Activated T-helper 17 cell treated with anti-CD3 and anti-CD28 coated beads, Interleukin-2, amount 50 U/mL, for 72 hours (primary cell): ENCODE measurements at regions not wholly inside any gene's neighbourhood (a gene's known extent, or its start where the extent isn't known, plus 50 kb on each side); places are given as distances from the start of the nearest gene placed in this dataset.
"Not testable (repeated sequence)": the region's sequence is repeated elsewhere in the genome, so short reads cannot be mapped to it uniquely, and the experiment has no call there.

Source experiments
- ATAC-seq: fragments of 150-1000 bp; cut with Tn5 transposase; replicated peaks from 2 replicates; pipeline ENCODE4 v1.10.0; 2021; ENCODE audit warnings: mild to moderate bottlenecking, moderate library complexity
- H3K27ac Mint-ChIP-seq: one replicate; pipeline ENCODE4 v1.8.0; 2022; ENCODE audit warnings: mixed read lengths
- H3K27me3 Mint-ChIP-seq: one replicate; pipeline ENCODE4 v1.8.0; 2022; ENCODE audit warnings: mixed read lengths
- H3K36me3 Mint-ChIP-seq: one replicate; pipeline ENCODE4 v1.8.0; 2022; ENCODE audit warnings: low read depth, mild to moderate bottlenecking, mixed read lengths
- H3K4me1 Mint-ChIP-seq: one replicate; pipeline ENCODE4 v1.8.0; 2022; ENCODE audit warnings: mixed read lengths
- H3K4me3 Mint-ChIP-seq: one replicate; pipeline ENCODE4 v1.8.0; 2022; ENCODE audit warnings: mild to moderate bottlenecking, mixed read lengths
- H3K9me3 Mint-ChIP-seq: one replicate; pipeline ENCODE4 v1.8.0; 2022; ENCODE audit warnings: mixed read lengths

DNA sequence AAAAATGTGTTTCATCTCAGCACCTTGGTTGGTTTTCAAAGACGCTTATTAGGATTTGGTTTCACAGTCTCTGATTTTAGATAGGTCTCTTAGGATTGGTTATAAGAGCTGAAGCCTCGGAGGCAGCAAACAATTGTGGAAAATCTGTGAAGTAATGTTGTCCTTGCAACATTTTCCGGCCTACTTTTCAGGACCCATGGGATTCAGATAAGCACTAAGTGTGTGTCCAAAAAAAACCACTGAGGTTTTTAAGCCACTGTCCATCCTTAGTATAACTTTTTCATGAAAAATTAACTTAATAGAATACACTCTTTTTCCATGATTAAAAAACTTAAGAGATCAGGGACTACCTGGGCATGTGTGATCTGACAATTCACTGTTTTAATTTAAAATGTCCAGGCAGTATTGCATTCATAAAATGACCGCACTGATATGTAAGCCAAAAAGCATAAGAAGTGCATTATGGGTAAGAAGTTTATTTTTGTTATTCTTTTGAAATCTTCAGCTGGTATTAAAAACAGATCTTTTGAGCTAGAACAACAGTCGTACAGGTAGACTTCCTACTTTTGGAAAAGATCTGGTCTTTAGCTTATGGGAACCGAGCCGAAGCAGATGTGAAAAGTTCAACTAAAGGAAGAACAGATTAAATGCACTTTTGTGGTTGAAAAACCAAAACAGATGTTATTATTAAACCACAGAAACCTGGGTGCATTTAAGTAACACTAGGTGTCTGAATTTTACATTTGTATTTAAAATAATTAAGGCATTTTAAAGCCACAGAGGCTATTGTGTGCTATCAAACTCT, 479.4 kb upstream of the ZEB2 start:
- no peak for ATAC-seq
- no peaks in the 10 kb centered on the region for H3K4me1 Mint-ChIP-seq
- no peak overlapping the region for H3K27ac Mint-ChIP-seq
- H3K4me3 Mint-ChIP-seq: no peak overlapping the region
- H3K9me3 Mint-ChIP-seq: no peaks in the 10 kb centered on the region
- no peaks in the 10 kb centered on the region for H3K36me3 Mint-ChIP-seq
- no peaks in the 10 kb centered on the region for H3K27me3 Mint-ChIP-seq

DNA sequence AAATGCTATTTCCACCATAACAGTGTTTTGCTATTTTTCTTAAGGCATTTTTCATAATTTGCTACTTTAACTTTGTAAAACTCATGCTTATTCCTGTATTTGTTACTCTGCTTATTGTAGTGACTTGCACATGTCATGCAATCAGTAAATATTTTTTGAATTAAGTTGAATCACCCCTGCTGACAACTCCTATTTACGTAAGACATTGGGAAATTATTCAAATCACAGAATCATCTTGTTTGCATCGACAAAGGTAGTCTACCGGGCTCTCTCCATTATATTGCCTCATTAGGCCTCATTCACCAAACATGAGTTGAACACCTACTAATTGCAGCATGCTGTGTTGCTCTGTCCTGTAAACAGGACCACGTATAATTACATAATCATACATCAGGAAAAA, 478.5 kb upstream of the ZEB2 start:
- Mint-ChIP-seq H3K4me3 (no peak overlapping the region), H3K36me3 (no peaks in the 10 kb centered on the region), H3K9me3 (no peaks in the 10 kb centered on the region), H3K4me1 (no peaks in the 10 kb centered on the region), H3K27me3 (no peaks in the 10 kb centered on the region), H3K27ac (no peak overlapping the region)
- ATAC-seq: no peak

DNA sequence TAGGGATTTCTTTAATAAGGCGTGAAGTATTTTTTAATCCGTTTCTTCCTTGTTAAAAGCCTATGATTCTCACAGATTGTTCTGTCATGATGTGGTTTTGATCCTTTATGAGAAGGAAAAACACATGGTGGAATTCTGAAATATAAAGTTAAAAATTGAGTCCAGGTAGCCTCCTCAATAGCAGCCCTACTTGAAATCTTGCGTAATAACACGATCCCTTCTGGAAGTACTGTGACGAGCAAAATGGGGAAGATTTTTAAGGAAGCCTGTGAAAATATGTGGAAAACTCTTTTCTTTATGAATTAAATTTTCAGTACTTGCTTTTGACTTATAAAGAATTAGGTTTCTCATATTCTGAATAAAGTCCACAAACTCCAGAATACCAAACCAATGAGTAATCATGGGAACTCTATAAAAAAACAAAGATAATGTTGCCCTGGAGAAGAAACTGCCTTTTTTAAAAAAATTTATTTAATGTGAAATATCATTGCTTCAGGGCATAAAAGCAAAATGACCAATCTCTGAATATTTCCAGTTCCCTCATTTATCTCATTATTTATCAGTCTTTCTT, 476.4 kb upstream of the ZEB2 start:
- no peaks in the 10 kb centered on the region for H3K9me3 Mint-ChIP-seq
- peaks cover 9% of the 10 kb centered on the region for H3K27me3 Mint-ChIP-seq
- no peaks in the 10 kb centered on the region for H3K36me3 Mint-ChIP-seq
- H3K4me3 Mint-ChIP-seq: no peak overlapping the region
- H3K4me1 Mint-ChIP-seq: no peaks in the 10 kb centered on the region
- no peak overlapping the region for H3K27ac Mint-ChIP-seq
- no peak for ATAC-seq

DNA sequence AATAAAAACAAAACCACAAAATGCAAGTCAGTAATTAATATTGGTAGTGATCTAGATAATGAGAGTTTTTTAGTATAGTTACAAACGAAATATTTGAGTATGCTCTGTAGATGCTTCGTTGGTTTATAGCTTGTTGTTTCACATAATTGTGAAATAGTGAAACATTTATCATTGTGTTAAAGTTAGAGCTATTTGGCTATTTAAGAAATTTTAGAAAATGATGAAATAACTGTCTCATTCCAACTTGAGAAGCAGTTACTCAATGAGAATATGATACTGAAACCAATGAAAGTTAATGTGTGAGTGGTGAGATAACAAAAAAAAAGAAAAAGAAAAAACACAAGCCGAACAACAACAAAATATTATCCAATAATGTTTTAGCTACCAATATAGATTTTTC, 475.6 kb upstream of the ZEB2 start:
- no peaks in the 10 kb centered on the region for H3K4me1 Mint-ChIP-seq
- ATAC-seq: no peak
- H3K27ac Mint-ChIP-seq: no peak overlapping the region
- H3K9me3 Mint-ChIP-seq: no peaks in the 10 kb centered on the region
- H3K4me3 Mint-ChIP-seq: no peak overlapping the region
- H3K36me3 Mint-ChIP-seq: no peaks in the 10 kb centered on the region
- peaks cover 9% of the 10 kb centered on the region for H3K27me3 Mint-ChIP-seq

DNA sequence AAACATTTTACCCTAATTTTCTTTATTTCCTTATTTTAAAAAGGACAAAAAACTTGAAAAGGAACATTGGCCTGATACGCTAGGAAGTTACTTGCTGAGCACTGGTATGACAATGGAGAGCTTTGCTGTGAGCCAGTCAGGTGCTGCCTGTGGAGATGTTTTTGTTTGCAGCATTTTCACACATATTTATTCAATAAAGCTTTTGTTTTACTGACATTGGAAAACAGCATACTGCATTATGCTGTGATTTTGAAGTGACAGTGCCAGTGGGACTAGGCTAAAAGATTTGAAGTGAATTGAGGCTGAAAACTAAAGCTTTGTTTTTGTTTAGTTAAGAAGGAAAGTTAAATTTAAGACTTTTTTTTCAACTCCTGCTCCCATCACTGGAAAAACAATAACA, 470.7 kb upstream of the ZEB2 start:
- Mint-ChIP-seq H3K36me3 (no peaks in the 10 kb centered on the region), H3K4me1 (no peaks in the 10 kb centered on the region), H3K27me3 (peaks cover 13% of the 10 kb centered on the region), H3K9me3 (peaks cover 9% of the 10 kb centered on the region), H3K27ac (no peak overlapping the region), H3K4me3 (no peak overlapping the region)
- ATAC-seq: no peak

DNA sequence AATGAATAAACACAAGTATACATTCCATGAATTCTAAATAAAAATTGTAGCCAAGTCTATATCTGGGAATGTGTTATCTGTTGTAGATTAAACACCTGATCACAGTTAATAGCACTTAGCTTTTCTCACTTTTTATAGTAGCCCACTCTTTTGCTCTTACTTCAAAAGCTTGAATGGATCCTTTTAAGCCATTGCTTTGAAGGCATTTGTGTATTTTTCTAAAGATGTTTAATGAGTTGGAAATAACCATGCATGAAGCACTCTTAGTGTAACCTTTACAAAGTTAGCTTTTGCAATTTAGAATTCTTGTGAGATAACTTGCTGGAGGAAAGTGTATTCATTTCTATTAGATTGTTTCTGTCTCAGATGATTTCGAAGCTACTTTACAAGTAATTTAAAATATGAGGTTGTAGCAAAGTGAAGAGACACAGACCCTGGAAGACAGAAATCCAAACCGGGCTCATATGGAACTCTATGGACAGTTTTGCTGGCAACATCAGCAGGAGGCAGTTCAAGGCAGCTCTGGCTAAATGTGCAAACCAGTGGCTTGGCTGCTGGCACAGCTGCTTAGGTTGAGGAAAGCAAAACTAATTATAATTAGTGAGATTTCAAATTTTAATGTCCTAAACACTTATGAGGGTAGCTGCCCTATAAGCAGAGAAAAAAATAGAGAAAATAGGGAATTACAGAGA, 469.8 kb upstream of the ZEB2 start:
- Mint-ChIP-seq H3K4me3 (no peak overlapping the region), H3K27me3 (peaks cover 13% of the 10 kb centered on the region), H3K9me3 (peaks cover 9% of the 10 kb centered on the region), H3K36me3 (no peaks in the 10 kb centered on the region), H3K27ac (no peak overlapping the region), H3K4me1 (no peaks in the 10 kb centered on the region)
- no peak for ATAC-seq

DNA sequence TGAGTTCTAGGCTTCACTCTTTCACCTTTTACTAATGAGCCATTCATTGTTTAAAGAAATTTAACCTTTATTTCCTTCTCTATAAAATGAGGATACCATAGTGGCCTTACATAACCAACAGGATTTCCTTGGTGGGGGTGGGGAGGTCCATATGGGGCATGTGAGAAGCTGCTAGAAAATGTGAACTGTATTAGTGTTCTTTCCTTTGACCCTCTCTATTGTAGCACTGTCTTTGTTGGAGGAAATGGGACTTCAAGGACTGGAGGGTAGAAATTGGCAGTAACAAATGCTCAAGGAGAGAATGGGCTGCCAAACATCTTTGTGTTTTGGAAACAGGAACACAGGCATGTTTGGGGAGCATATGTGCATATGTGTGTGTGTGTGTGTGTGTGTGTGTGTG, 468.7 kb upstream of the ZEB2 start:
- Mint-ChIP-seq H3K9me3 (peaks cover 9% of the 10 kb centered on the region), H3K27me3 (peaks cover 13% of the 10 kb centered on the region), H3K4me1 (no peaks in the 10 kb centered on the region), H3K4me3 (no peak overlapping the region), H3K36me3 (no peaks in the 10 kb centered on the region), H3K27ac (no peak overlapping the region)
- ATAC-seq: no peak

DNA sequence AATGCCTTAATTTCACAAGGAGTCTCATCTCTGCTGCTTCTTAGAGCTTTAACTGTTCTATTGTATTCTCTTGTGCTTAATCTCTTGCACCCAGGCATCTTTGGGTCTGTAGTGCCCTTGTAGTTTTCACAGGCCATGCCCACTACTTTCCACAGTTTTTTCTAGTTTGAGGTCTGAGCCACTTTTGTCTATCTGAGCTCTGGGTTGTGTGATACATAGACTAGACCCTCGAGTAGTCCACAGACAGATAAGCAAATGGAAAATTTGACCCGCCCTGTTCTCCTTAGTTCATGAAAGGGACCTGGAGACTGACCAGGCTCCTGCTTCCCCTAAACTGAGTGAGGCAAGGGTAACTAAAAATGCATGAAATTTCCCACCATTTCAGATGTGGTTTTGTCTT, 466.8 kb upstream of the ZEB2 start:
- Mint-ChIP-seq H3K4me1 (no peaks in the 10 kb centered on the region), H3K27me3 (peaks cover 4% of the 10 kb centered on the region), H3K4me3 (no peak overlapping the region), H3K9me3 (peaks cover 9% of the 10 kb centered on the region), H3K36me3 (no peaks in the 10 kb centered on the region), H3K27ac (no peak overlapping the region)
- ATAC-seq: no peak

DNA sequence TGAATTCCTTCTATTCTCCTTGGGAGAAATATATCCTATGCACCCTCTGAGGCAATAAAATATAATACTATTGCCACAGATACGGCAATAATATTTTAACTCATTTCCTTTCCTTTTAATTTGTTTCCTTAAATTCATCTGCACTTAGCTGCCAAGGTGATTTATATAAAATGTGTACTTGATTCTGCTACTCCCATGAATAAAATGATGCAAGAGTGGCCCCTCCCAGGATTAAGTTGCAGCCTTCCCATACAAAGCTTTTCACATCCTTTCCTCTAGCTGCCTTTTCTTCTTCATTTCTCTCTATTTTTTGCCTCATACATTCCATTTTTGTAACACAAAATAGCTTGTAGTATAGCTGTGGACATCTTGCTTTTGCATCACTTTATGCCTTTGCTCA, 464.1 kb upstream of the ZEB2 start:
- Mint-ChIP-seq H3K27ac (no peak overlapping the region), H3K36me3 (no peaks in the 10 kb centered on the region), H3K9me3 (peaks cover 9% of the 10 kb centered on the region), H3K4me3 (no peak overlapping the region), H3K27me3 (peaks cover 1% of the 10 kb centered on the region), H3K4me1 (no peaks in the 10 kb centered on the region)
- no peak for ATAC-seq

DNA sequence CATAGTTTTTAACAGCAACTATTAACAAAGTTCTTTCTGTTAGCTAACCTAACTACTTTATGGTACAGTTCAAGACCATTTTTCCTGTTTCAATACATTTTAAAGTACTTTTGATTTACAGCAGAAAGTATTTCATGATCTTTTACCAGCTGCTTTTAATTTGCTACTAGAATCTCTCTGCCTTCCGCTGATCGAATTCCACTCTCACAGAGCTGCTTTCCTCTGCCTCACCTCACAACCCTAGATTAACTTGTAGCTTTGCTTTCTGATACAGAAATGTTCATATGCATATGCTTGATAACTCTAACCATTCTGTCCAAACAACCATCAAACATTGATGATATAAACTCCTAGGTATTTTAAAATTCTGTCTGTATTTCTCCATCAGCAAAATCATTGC, 463.2 kb upstream of the ZEB2 start:
- Mint-ChIP-seq H3K36me3 (no peaks in the 10 kb centered on the region), H3K4me1 (no peaks in the 10 kb centered on the region), H3K9me3 (peaks cover 9% of the 10 kb centered on the region), H3K27ac (no peak overlapping the region), H3K4me3 (no peak overlapping the region), H3K27me3 (no peaks in the 10 kb centered on the region)
- ATAC-seq: no peak

DNA sequence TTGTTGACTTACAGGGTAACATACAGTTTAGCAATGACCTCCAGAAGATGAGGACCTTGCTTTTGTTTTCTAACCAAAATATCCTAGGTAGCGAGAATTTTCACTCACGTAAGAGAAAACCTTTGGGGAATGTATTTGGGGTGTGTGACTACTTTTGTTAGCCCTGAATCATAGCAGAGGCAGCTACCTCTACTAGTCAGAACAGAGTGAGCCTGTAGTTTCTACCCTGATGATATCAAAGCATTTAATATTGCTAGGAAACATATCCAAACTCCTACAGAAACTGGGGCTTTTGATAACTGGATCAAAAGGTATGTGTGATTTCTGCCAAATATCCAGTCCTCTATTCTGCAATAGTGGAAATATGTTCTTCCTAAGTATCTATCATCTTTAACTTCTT, 462.6 kb upstream of the ZEB2 start:
- Mint-ChIP-seq H3K4me3 (no peak overlapping the region), H3K27ac (no peak overlapping the region), H3K27me3 (no peaks in the 10 kb centered on the region), H3K9me3 (peaks cover 9% of the 10 kb centered on the region), H3K4me1 (no peaks in the 10 kb centered on the region), H3K36me3 (no peaks in the 10 kb centered on the region)
- ATAC-seq: no peak

DNA sequence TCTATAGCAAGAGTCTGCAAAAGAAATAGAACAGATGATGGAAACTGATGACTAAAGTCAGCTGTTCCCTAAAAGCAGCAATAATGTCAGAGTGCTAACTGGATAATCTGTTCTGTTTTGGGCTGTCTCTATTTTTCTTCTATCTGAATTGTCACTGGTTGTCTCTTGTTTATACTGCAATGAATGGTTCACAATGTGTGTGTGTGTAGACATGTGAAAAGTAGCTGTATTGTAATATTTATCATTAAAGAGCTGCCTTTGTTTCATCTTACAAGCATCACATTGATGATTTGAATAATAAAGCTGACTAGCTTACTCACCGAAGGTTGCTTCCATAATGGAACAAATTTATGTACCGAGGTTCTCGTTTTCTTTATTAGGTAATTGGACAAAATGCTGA, 456.0 kb upstream of the ZEB2 start:
- Mint-ChIP-seq H3K9me3 (peaks cover 3% of the 10 kb centered on the region), H3K36me3 (no peaks in the 10 kb centered on the region), H3K27me3 (peaks cover 6% of the 10 kb centered on the region), H3K4me1 (no peaks in the 10 kb centered on the region), H3K27ac (no peak overlapping the region), H3K4me3 (no peak overlapping the region)
- ATAC-seq: no peak

DNA sequence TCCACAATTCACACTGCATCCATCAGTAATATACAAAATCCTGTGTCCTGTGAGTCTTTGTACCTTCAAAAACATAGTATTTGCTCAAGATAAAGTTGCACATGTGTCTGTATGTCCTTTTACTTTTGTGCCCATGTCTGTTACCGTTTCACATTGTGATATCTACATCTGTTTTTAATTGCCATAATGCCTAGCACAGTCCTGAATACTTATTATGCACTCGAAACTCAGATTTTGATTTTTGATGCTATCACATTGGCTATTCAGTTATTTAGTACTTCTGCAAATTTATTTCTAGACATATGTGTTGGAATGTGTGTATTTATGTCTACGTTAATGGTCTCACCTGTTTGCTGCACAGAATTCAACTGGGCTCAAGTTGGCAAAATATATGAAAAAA, 452.8 kb upstream of the ZEB2 start:
- Mint-ChIP-seq H3K27me3 (peaks cover 6% of the 10 kb centered on the region), H3K4me3 (no peak overlapping the region), H3K4me1 (no peaks in the 10 kb centered on the region), H3K36me3 (no peaks in the 10 kb centered on the region), H3K9me3 (peaks cover 10% of the 10 kb centered on the region), H3K27ac (no peak overlapping the region)
- no peak for ATAC-seq

DNA sequence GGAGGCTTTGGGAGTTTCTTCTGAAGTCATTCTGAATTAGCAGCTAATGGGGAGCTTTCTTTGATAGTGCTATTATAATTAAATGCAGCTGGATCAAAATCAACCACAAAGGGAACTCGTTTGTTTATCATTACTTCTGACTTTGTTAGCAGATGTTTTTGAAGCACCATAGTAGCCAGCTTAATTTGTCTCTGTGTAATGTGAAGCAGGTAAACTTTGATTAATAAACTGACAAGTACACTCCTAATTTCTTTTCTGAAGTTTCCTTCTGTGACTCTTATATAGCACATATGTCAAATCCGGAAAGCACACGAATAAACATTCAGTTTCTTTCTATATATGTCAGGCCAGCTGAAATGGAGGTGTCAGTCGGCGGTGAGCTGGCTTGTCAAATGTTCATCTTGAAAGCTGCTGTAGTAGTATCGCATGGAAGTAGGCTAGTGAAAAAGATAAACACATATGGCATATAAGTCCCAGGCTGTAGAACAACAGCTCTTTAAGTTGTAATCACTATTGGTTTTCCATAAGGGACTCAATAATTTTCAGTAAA, 451.9 kb upstream of the ZEB2 start:
- no peaks in the 10 kb centered on the region for H3K36me3 Mint-ChIP-seq
- peaks cover 10% of the 10 kb centered on the region for H3K9me3 Mint-ChIP-seq
- H3K4me1 Mint-ChIP-seq: no peaks in the 10 kb centered on the region
- no peak overlapping the region for H3K4me3 Mint-ChIP-seq
- peaks cover 6% of the 10 kb centered on the region for H3K27me3 Mint-ChIP-seq
- no peak overlapping the region for H3K27ac Mint-ChIP-seq
- ATAC-seq: no peak

DNA sequence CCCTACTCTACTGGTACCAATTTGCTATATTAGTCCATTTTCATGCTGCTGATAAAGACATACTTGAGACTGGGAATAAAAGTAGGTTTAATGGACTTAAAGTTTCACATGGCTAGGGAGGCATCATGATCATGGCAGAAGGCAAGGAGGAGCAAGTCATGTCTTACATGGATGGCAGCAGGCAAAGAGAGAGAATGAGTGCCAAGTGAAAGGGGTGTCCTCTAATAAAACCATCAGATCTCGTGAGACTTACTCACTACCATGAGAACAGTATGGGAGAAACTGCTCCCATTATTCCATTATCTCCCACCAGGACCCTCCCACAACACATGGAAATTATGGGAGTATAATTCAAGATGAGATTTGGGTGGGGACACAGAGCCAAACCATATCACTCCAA, 450.5 kb upstream of the ZEB2 start:
- not testable (repeated sequence) for ATAC-seq, H3K27me3 Mint-ChIP-seq, H3K36me3 Mint-ChIP-seq, H3K4me1 Mint-ChIP-seq, H3K27ac Mint-ChIP-seq, H3K4me3 Mint-ChIP-seq, H3K9me3 Mint-ChIP-seq
